ENCODE measurements at regions not wholly inside any gene's neighbourhood (a gene's known extent, or its start where the extent isn't known, plus 50 kb on each side); places are given as distances from the start of the nearest gene placed in this dataset.

GRCh38 chr1:188708795-188709535, 1768.7 kb downstream of the BRINP3 start:
- Histone ChIP-seq H3K9me3 (replicated peaks) (no peaks in the 10 kb centered on the region), H3K27me3 (ENCODE audit: low read depth) (no peaks in the 10 kb centered on the region), H3K4me1 (no peaks in the 10 kb centered on the region), H3K36me3 (no peaks in the 10 kb centered on the region), H3K27ac (replicated peaks) (no peak overlapping the region), H3K4me3 (no peak overlapping the region)
- intact Hi-C loops (cut with micrococcal nuclease) = no loop called here
- no peak for DNase-seq
- TF ChIP-seq CTCF (IDR thresholded peaks at IDR 0.05; ENCODE audit: borderline replicate concordance) = no peak

DNA sequence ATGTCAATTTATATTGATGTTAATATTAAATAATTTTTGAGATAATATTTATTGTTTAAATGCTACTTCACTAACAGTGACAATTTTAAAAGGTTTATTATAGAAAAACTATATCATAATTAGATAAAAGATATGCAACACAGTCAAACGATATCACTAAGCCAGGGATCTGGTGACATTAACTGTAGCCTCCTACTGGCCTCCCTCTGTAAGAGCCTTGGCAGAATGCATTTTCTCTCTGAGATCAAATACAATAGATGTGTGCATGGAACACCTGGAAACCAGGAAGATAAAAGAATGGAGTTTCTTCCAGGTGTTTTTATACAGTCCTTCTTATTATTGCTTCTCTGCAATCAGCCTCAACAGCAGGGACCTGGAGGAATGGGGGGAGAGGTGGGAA, 1762.1 kb downstream of the BRINP3 start:
- H3K4me3 ChIP-seq = no peak overlapping the region
- H3K36me3 ChIP-seq = no peaks in the 10 kb centered on the region
- H3K4me1 ChIP-seq = no peaks in the 10 kb centered on the region
- DNase-seq = no peak
- H3K27ac ChIP-seq (replicated peaks) = no peak overlapping the region
- H3K9me3 ChIP-seq (replicated peaks) = no peaks in the 10 kb centered on the region
- TF ChIP-seq CTCF (IDR thresholded peaks at IDR 0.05; ENCODE audit: borderline replicate concordance) = no peak
- no peaks in the 10 kb centered on the region for H3K27me3 ChIP-seq (ENCODE audit: low read depth)
- intact Hi-C loops (cut with micrococcal nuclease) = no loop called here

DNA sequence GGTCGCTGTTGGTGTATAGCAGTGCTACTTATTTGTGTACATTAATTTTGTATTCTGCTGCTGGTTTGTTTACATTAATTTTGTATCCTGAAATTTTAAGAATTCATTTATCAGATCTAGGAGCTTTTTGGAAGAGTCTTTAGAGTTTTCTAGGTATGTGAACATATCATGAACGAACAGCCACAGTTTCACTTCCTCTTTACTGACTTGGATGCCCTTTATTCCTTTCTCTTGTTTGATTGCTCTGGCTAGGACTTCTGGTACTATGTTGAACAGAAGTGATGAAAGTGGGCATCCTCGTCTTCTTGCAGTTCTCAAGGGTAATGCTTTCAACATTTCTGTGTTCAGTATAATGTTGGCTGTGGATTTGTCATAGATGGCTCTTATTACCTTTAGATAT, 1757.9 kb downstream of the BRINP3 start:
- DNase-seq = no peak
- Histone ChIP-seq H3K4me3 (no peak overlapping the region), H3K9me3 (replicated peaks) (no peaks in the 10 kb centered on the region), H3K4me1 (no peaks in the 10 kb centered on the region), H3K27me3 (ENCODE audit: low read depth) (no peaks in the 10 kb centered on the region), H3K36me3 (no peaks in the 10 kb centered on the region), H3K27ac (replicated peaks) (no peak overlapping the region)
- TF ChIP-seq CTCF (IDR thresholded peaks at IDR 0.05; ENCODE audit: borderline replicate concordance) = no peak
- intact Hi-C loops (cut with micrococcal nuclease) = no loop called here

DNA sequence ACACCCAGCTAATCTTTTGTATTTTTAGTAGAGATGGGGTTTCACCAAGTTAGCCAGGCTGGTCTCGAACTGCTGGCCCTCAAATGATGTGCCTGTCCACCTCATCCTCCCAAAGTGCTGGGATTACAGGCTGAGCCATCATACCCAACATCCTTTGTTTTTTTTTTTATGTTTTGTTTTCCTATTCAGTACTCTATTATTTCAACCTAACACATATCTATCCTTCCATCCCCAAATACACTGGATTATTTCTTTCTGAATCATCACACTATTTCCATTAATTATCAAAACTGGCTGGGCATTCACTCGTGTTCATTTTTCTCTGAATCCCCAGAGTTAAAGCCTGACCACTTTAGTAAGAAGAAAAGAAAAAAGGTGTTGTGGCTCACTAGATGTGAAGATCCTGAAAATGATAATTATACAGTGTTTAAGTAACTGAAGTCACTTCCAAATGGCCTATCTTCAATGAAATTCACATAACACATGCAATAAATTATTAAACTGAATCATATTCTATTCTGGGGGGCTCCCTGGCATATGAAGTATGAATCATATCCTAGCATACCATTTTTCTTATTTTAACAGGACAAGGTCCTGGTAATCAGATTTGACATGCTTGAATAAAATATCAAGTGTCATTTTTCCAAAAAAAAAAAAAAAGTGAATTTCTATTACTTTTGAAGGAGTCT, 1754.2 kb downstream of the BRINP3 start:
- H3K9me3 ChIP-seq (replicated peaks) = no peaks in the 10 kb centered on the region
- H3K27me3 ChIP-seq (ENCODE audit: low read depth) = no peaks in the 10 kb centered on the region
- H3K4me1 ChIP-seq = no peaks in the 10 kb centered on the region
- no peaks in the 10 kb centered on the region for H3K36me3 ChIP-seq
- intact Hi-C loops (cut with micrococcal nuclease) = no loop called here
- no peak for DNase-seq
- H3K27ac ChIP-seq (replicated peaks) = no peak overlapping the region
- TF ChIP-seq CTCF (IDR thresholded peaks at IDR 0.05; ENCODE audit: borderline replicate concordance) = no peak
- no peak overlapping the region for H3K4me3 ChIP-seq

DNA sequence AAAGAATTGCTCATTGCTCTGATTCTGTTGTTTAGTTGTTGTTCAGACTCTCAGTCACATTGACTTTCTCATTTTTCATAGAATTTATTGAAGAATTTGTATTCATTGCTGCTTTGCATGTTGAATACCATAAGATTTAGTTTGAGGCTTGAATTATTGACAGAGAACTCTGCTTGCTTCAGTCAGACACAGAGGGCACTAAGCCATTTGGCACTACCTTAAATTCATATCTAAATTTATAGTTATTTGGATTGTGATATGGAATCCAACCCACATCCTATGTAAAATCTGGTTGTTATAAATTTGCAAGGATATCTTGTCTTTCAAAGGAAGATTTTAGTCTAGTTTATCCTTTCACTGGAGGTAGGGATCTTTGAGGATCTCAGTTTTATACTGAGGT, 1748.6 kb downstream of the BRINP3 start:
- TF ChIP-seq CTCF (IDR thresholded peaks at IDR 0.05; ENCODE audit: borderline replicate concordance) = no peak

More for the DNA sequence above, 1748.6 kb downstream of the BRINP3 start:
- Histone ChIP-seq H3K36me3 (no peaks in the 10 kb centered on the region), H3K27ac (replicated peaks) (no peak overlapping the region), H3K9me3 (replicated peaks) (peaks cover 8% of the 10 kb centered on the region), H3K4me3 (no peak overlapping the region), H3K4me1 (no peaks in the 10 kb centered on the region), H3K27me3 (ENCODE audit: low read depth) (no peaks in the 10 kb centered on the region)
- DNase-seq = no peak
- intact Hi-C loops (cut with micrococcal nuclease) = no loop called here
